DOHH2 (cell line): ENCODE measurements at regions not wholly inside any gene's neighbourhood (a gene's known extent, or its start where the extent isn't known, plus 50 kb on each side); places are given as distances from the start of the nearest gene placed in this dataset.

Experiments used
- EZH2phosphoT487 ChIP-seq: fragments of 200-600 bp; sonication (generic); IDR thresholded peaks from 2 replicates; pipeline ENCODE4 v1.6.1; 2017; ENCODE audit warnings: borderline replicate concordance, mild to moderate bottlenecking, antibody characterized with exemption, low read length, moderate library complexity, mixed read lengths
- TF ChIP-seq, protein P1 (sequence below): fragments of 200-600 bp; sonication (generic); IDR thresholded peaks from one replicate; pipeline ENCODE4 v1.5.1; 2014; ENCODE audit warnings: antibody characterized with exemption, mild to moderate bottlenecking, low read depth, low read length; ENCODE audit not compliant: poor library complexity, severe bottlenecking

DNA sequence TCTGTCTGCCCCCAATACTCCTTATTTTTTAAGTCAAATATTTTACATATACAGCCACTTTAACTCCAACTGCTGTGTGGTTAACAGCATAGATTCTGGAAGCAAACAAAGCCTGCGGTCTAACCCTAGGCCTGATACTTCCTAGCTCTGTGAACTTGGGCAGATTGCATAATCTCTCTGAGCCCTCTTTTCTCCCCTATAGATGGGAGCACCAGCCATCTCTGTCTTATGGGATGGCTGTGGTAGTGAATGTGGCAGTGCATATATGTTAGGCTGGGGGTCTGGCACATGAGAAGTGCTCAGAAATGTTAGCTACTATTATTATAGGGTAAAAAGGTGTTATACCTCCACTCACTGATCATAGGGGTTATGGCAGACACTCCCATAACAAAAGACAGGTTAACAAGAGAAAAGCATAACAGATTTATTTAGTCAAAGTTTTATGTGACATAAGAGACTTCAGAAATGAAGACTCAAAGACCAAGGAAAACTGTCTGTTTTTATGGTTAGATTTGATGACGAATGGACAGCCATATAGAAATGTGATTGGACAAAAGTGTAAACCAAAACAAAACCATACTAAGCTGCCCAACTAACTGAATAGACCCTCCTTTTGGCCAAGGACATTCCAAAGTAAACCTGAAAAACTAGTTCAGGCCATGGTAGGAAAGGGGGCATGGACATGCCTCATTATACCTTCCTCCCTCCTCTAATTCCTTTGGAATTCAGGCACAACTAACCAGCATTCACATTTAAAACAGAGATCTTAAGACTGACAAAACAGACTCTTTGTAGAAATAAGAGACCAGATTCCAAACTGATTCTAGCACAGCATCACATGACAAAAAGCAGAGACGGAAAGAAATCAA is 53.9 kb upstream of the DAZL start:
- TF ChIP-seq, protein P1, sequence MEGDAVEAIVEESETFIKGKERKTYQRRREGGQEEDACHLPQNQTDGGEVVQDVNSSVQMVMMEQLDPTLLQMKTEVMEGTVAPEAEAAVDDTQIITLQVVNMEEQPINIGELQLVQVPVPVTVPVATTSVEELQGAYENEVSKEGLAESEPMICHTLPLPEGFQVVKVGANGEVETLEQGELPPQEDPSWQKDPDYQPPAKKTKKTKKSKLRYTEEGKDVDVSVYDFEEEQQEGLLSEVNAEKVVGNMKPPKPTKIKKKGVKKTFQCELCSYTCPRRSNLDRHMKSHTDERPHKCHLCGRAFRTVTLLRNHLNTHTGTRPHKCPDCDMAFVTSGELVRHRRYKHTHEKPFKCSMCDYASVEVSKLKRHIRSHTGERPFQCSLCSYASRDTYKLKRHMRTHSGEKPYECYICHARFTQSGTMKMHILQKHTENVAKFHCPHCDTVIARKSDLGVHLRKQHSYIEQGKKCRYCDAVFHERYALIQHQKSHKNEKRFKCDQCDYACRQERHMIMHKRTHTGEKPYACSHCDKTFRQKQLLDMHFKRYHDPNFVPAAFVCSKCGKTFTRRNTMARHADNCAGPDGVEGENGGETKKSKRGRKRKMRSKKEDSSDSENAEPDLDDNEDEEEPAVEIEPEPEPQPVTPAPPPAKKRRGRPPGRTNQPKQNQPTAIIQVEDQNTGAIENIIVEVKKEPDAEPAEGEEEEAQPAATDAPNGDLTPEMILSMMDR: no peak
- TF ChIP-seq EZH2phosphoT487: no peak
